IPS-15b (cell line): ENCODE measurements at regions not wholly inside any gene's neighbourhood (a gene's known extent, or its start where the extent isn't known, plus 50 kb on each side); places are given as distances from the start of the nearest gene placed in this dataset.

ENCODE experiments used
- H3K27me3 ChIP-seq: one replicate; pipeline ENCODE4 v1.6.1; 2013; ENCODE audit warnings: low read length; ENCODE audit not compliant: control insufficient read depth, insufficient read depth
- H3K36me3 ChIP-seq: one replicate; pipeline ENCODE4 v1.6.1; 2013; ENCODE audit warnings: low read length; ENCODE audit not compliant: control insufficient read depth, insufficient read depth
- H3K4me1 ChIP-seq: one replicate; pipeline ENCODE4 v1.6.1; 2013; ENCODE audit warnings: mild to moderate bottlenecking, low read length; ENCODE audit not compliant: control insufficient read depth, insufficient read depth
- H3K4me3 ChIP-seq: one replicate; pipeline ENCODE4 v1.5.1; 2013; ENCODE audit warnings: low read depth, low read length
- H3K9ac ChIP-seq: one replicate; pipeline ENCODE4 v1.6.1; 2013; ENCODE audit warnings: low read depth, mild to moderate bottlenecking, low read length
- H3K9me3 ChIP-seq: one replicate; pipeline ENCODE4 v1.6.1; 2013; ENCODE audit warnings: mild to moderate bottlenecking, low read length; ENCODE audit not compliant: control insufficient read depth, insufficient read depth

- H3K27me3 ChIP-seq = no peaks in the 10 kb centered on the region
- no peak overlapping the region for H3K9ac ChIP-seq
These were observed 224.5 kb downstream of the BCL11B start for GRCh38 chr14:99047441-99048031.

DNA sequence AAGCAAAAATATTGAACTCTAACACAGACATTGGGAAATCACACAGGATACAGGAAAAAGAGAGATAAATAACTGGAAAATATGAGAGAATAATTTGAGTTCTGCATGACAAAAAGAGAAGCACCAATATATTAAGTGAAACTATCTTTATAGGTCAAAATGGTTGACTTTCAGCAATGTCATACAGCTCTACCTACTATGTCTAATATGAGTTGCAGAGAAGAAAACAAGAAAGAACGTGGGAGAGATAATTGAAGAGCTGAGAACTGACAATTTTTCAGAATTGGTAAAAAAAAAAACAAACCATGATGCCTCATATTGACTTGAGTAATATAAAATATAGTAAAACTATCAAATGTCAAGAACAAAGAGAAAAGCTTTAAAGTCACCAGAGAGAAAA lies 221.7 kb downstream of the BCL11B start:
- Histone ChIP-seq H3K4me1 (no peaks in the 10 kb centered on the region), H3K4me3 (no peak overlapping the region), H3K9me3 (no peaks in the 10 kb centered on the region), H3K36me3 (no peaks in the 10 kb centered on the region), H3K9ac (no peak overlapping the region), H3K27me3 (no peaks in the 10 kb centered on the region)

More at GRCh38 chr14:99047441-99048031, 224.5 kb downstream of the BCL11B start:
- H3K9me3 ChIP-seq = no peaks in the 10 kb centered on the region
- no peaks in the 10 kb centered on the region for H3K36me3 ChIP-seq
- no peaks in the 10 kb centered on the region for H3K4me1 ChIP-seq
- H3K4me3 ChIP-seq = no peak overlapping the region

GRCh38 chr14:99052467-99052866 lies 219.5 kb downstream of the BCL11B start:
- no peaks in the 10 kb centered on the region for H3K4me1 ChIP-seq
- H3K9me3 ChIP-seq = no peaks in the 10 kb centered on the region
- no peak overlapping the region for H3K4me3 ChIP-seq
- H3K27me3 ChIP-seq = no peaks in the 10 kb centered on the region
- H3K36me3 ChIP-seq = no peaks in the 10 kb centered on the region
- H3K9ac ChIP-seq = no peak overlapping the region

DNA sequence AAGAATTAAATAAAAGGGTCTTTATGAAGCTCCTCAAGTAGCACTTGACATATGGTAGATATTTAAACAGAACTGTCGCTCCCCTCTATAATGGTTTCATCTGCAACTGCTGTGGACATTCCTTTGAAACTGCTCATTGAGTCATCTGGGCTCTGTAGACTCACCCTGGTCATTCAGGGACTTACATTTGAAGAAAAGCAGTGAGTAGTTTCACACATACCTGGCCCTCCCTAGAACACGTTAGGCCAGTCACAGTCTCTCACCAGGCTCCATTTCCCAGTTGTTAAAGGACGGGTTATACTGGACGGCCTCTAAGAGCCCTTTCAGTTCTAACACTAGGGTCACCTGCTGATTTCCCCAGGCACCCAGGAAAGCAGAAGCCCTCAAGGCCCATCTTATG lies 217.0 kb downstream of the BCL11B start:
- H3K27me3 ChIP-seq = no peaks in the 10 kb centered on the region

DNA sequence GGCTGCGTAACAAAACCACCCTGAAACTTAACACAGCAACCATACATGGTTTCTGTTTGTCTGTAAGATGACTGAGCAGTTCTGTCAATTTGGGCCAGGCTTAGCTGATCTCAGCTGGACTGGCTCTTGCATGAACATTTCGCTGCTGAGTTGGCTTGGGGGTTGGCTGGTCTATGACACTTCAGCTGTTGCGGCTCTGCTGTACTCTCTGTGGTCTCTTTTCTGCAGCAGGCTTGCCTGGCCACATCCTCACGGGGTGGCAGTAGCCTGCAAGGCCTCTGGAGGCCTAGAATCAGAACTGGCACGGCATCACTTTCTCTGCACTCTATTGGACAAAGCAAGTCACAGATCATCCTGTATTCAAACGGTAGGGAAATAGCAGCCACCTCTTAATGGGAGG lies 216.2 kb downstream of the BCL11B start:
- Histone ChIP-seq H3K36me3 (no peaks in the 10 kb centered on the region), H3K4me3 (no peak overlapping the region), H3K27me3 (no peaks in the 10 kb centered on the region), H3K9ac (no peak overlapping the region), H3K4me1 (no peaks in the 10 kb centered on the region), H3K9me3 (no peaks in the 10 kb centered on the region)

More for the DNA sequence above, 217.0 kb downstream of the BCL11B start:
- H3K4me1 ChIP-seq = no peaks in the 10 kb centered on the region
- H3K9ac ChIP-seq = no peak overlapping the region
- no peak overlapping the region for H3K4me3 ChIP-seq
- no peaks in the 10 kb centered on the region for H3K36me3 ChIP-seq
- H3K9me3 ChIP-seq = no peaks in the 10 kb centered on the region

DNA sequence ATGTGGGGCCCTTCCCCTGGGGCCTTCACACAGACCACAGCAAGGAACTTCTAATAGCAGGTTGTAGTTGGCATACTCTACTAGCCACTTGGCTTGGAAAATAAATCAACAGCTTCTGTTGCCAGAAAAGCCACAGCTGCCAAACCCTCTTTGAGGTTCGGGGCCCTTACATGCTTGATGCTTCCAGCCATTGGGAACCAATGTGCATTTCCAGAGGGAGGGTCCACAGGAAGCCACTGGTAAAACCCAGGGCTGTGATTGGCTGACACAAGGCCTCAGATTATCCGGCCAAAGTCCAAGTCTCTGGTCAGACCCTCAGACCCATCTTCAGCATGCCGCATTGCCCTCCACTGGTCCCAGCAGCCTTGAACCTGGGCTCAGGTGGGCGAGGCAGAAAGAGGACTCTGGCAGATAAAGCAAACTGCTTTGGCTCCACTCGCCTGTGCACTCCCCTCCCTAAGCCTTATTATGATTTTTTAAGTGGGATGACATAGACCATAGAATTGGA lies 214.4 kb downstream of the BCL11B start:
- Histone ChIP-seq H3K4me1 (no peaks in the 10 kb centered on the region), H3K36me3 (no peaks in the 10 kb centered on the region), H3K9me3 (no peaks in the 10 kb centered on the region), H3K4me3 (no peak overlapping the region), H3K9ac (no peak overlapping the region), H3K27me3 (no peaks in the 10 kb centered on the region)

DNA sequence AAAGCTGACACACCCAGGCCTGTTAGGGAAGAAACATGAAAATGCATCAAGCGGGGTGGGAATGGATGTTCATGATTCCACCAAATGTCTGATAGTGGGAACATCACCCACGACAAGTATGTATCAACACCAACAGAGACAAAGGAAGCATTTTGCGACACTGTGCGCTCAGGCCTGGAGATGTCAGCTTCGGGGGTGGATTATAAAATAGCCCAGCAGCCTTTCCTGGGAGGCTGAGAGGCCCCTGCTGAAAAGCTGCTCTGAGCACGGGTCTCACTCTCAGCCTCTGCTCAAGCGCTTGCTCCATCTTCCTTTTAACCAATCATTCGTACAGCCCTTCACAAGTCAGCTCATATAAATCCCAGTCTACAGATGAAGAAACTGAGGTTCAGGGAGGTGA lies 213.5 kb downstream of the BCL11B start:
- H3K27me3 ChIP-seq = no peaks in the 10 kb centered on the region
- no peak overlapping the region for H3K4me3 ChIP-seq
- H3K4me1 ChIP-seq = no peaks in the 10 kb centered on the region
- H3K9me3 ChIP-seq = no peaks in the 10 kb centered on the region
- H3K9ac ChIP-seq = no peak overlapping the region
- no peaks in the 10 kb centered on the region for H3K36me3 ChIP-seq

DNA sequence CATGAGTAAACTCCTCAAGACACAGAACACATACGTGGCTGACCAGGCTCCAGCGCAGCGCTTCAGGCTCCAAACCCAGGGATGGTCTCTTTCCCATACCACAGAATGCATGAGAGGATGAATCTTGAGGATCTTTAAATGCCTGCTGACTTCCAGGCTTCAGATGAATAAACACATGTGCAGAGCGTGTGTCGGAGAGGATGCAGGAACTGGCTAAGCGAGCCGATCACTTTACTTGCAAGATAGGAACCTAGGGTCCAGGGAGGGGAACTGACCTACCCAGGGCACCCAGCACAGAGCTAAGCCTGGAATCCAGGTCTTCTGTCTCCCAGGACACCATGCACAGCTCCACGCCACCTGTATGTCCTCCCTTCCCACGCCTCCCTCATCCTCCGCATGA lies 209.8 kb downstream of the BCL11B start:
- H3K36me3 ChIP-seq = no peaks in the 10 kb centered on the region
- H3K4me1 ChIP-seq = no peaks in the 10 kb centered on the region
- no peak overlapping the region for H3K9ac ChIP-seq
- H3K27me3 ChIP-seq = no peaks in the 10 kb centered on the region
- no peaks in the 10 kb centered on the region for H3K9me3 ChIP-seq
- no peak overlapping the region for H3K4me3 ChIP-seq

GRCh38 chr14:99062772-99063418 lies 209.1 kb downstream of the BCL11B start:
- Histone ChIP-seq H3K4me1 (no peaks in the 10 kb centered on the region), H3K9me3 (no peaks in the 10 kb centered on the region), H3K9ac (no peak overlapping the region), H3K36me3 (no peaks in the 10 kb centered on the region), H3K4me3 (no peak overlapping the region), H3K27me3 (no peaks in the 10 kb centered on the region)

DNA sequence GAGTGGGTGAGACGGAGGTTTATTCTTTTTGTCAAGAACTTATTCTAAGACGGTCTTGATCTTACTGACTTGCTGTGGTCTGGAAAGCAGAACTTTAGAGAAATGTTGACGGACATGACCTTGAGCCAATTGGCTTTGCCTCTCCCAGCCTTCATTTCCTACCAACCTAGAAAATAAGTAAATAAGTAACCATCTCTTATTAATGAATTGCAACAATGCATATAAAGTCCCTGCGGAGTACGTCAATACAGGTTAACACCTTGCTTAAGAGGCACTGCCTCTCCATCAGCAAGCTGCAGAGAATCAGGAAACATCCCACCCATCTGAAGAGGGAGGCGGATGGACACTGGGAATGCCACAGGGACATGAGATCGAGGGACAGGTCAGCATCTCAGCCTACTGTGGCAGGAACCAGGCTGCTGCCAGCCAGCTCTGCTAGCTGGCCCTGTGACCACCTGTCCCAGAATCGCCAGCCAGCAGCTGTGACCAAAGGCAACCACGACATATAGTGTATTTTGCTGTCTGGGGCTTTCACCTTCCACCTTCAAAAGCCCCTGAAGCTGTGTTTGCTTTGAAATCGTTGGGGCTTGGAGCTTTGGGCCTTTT lies 208.3 kb downstream of the BCL11B start:
- Histone ChIP-seq H3K4me3 (no peak overlapping the region), H3K9ac (no peak overlapping the region), H3K27me3 (no peaks in the 10 kb centered on the region), H3K4me1 (no peaks in the 10 kb centered on the region), H3K36me3 (no peaks in the 10 kb centered on the region), H3K9me3 (no peaks in the 10 kb centered on the region)

- H3K36me3 ChIP-seq = no peaks in the 10 kb centered on the region
- H3K27me3 ChIP-seq = no peaks in the 10 kb centered on the region
- no peaks in the 10 kb centered on the region for H3K4me1 ChIP-seq
- no peak overlapping the region for H3K9ac ChIP-seq
- no peaks in the 10 kb centered on the region for H3K9me3 ChIP-seq
- no peak overlapping the region for H3K4me3 ChIP-seq
These were observed 207.6 kb downstream of the BCL11B start for GRCh38 chr14:99064262-99064954.
